DMS79 treated with DMSO at 0.1 percent for 48 hours (cell line): ENCODE measurements at regions not wholly inside any gene's neighbourhood (a gene's known extent, or its start where the extent isn't known, plus 50 kb on each side); places are given as distances from the start of the nearest gene placed in this dataset.

ENCODE experiments used
- DNase-seq: peaks from one replicate; lab custom pipeline; 2025; lab: John Stamatoyannopoulos, UW

DNA sequence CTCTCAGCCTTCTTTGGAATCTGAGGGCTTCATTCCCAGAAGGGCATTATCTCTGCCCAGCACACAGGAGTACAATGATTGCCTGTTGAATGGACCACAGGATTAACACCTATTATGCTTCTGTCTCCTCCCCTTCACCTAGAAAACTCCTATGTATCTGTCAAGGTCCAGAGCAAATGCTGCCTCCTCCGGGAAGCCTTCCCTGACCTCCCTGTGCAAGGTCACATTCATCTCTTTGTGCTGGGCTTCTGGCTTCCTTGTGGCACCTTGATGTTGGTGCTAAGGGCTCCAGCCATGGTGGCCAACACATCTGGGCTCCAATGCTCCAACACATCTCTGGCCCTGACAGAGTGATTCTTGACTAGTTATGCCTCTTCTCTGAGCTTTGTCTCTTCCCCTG, 49.9 kb upstream of the ATP2B2 start:
- no peak for DNase-seq

DNA sequence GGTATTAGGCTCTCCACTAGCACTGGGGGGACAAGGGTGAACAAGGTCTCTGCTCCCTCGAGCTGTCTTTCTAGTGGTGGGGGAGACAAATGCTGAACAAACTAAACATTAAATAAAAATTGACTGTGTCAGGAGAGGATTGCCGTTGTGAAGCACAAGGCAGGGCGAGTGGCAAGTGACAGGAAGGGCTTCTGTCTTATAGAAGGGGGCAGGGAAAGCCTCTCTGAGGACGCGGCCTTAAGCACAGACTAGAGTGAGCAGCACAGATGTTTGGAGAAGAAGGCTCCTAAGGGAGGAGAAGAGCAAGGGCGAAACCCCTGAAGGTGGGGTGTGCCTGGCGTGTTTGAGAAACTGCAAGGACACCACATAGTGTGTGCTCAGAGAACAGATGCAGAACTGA, 50.9 kb upstream of the ATP2B2 start:
- no peak for DNase-seq

DNA sequence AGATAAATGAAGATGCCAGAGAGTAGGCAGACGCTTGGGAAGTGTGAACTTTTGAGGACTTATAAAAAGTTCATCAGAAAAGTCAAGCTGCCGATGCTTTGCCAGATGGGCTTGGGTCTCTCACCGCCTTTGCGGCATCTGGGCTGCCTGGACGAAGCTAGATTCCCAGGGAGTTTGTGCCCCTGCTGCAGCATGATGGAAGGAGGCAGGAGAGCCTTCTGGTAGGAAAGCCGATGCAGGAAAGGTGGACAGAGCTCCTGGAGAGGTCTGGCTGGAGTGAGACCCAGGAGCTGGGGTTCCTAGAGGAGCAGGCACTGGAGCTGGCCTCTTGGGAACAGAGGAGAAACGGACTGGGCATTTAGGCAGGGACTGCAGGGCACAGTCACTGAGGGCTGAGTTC, 51.9 kb upstream of the ATP2B2 start:
- DNase-seq = no peak

DNA sequence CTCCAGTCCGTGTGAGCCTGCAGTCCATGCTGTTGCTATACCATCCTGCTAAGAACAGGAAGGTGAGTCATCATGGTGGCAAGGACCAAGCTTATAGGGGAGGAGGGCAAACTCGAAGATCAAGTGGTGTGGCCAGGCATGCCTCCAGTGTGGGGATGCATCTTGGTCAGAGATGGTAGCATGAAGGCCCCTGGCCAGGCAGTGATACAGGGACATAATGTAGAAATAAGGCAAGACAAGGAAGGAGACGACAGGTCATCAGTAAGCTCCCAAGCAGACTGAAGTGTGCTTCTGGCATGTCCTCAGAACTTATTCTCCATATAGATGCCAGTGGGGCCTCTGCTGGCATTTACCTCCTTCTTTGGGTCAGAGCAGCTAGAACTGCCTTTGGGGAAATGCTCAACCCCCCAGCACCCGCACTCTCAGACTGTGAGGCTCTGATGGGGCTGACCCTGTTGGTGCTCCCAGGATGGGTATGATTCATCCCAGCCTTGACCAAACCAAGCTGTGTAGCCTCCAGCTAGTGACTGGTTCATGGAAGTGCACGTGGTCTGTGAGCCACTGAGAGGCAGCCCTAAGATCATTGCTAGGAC, 52.5 kb upstream of the ATP2B2 start:
- no peak for DNase-seq

DNA sequence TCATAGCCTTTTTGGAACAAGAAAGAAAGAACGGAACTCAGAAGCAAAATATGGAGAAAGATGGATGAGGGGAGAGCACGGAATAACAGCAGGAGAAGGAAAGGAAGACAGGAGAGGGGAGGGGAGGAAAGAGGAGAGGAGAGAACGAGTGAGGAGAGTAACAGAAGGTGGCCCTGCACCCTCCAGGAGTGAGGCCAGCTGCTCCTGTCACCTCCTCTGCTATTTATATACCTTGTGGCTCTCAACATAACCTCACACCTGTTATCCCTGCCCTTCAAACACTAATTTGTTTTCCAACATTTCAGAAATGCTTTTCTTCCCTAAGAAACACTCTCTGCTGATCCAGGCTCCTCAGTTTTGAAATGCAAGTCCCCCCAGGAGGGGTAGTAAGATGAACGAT, 53.4 kb upstream of the ATP2B2 start:
- no peak for DNase-seq

DNA sequence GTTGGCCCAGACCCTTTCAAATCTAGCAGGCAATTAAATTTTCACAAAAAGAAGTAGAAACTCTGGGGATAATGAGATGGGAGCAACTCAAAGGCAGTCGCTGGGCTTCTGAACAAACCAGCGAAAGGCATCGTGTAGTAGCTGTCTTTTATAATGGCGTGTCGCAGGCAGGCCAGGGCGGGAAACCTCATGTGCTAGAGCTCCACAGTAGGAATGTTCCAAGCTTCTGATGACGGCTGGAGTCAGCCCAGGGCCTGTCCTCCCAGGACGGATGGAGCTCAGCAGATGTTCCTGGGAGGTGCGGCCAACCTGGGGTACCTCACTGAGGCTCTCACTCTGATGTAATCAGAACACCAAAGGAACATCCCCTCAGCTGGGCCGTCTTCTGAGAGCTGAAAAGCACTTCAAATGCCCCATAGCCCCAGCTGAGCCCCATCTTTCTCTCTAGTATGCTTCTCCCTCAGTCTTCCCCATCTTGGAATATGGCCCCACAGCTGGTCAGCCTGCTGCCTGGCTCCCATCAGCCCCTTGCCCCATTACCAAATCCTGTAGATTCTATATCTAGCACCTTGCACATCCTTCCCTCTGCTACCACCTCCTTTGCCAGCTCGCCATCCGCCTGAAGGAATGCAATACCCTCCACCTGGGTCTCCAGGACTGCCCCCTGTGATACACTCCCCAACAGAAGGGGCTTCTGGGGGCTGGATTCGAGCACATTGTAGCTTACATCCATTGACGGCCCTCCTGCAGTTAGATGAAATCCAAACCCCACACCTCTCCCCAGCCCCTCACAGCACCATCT, 54.9 kb upstream of the ATP2B2 start:
- no peak for DNase-seq

DNA sequence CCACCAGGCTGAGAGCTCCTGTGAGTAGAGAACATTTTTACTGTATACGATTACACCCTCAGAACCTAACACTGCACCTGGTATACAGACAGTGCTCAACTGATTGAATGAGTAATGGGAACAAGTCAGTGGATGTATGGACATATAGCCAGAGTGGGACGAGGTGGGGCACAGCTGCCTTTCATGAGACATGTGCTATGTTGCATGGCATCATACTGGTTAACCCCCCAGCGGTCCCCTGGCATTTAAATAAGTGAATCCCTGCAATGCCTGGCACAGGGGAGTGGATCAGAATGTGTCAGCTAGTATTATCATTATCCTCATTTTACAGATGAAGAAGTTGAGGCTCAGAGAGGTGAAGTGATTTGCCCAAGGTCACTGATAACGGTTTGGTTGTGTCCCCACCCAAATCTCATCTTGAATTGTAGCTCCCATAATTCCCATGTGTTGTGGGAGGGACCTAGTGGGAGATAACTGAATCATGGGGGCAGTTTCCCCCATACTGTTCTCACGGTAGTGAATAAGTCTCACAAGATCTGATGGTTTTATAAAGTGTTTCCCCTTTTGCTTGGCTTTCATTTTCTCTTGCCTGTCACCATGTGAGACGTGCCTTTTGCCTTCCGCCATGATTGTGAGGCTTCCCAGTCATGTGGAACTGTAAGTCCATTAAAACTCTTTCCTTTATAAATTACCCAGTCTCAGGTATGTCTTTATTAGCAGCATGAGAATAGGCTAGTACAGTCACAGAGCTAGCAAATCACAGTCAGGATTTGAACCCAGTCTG, 56.0 kb upstream of the ATP2B2 start:
- DNase-seq = no peak

DNA sequence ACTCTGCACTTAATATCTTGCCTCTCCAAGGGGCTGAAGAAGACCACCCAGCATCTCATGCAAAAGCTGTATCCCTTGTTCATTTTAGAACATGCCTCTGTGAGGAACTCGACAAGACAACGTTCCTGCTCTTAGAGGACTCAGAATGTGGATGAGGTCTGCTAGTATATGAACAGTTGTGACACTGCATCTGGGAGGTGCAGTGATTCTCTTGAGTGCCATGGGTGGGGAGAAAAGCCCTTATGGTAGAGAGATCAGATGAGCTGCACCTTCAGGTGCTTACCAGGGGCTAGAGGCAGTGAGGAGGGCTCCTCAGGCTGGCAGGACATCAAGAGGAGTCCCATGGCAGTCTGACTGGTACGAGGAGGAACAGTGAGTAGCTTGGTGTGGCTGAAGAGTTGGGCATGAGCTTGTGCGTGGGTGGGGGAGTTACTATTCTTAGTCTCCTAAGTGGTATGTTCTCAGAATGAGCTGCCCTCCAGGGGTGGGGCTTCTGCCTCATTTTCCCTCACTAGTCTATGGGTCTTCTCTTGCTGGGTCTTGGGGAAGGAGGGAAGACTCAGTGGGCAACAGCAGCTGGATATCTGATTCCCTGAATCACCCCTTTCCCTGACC, 56.7 kb upstream of the ATP2B2 start:
- DNase-seq = no peak

DNA sequence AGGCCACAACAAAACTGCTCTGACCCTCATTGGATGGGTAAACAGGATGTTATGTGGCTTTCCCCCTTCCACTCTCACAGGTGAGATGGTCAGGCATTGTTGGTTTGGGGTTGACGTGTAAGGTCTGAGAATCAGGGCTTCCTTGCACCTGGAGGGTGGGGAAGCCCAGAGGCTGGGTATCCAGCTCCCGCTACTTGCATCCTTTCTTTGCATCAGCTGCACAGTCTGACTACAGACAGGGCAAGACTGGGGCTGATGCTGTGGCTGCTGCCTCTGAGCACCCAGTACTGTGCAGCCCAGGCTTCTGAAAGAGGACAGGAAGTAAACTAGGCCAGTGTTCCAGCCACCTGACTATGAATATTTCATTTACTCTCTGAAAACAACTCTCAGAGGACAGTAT, 58.0 kb upstream of the ATP2B2 start:
- DNase-seq = no peak

DNA sequence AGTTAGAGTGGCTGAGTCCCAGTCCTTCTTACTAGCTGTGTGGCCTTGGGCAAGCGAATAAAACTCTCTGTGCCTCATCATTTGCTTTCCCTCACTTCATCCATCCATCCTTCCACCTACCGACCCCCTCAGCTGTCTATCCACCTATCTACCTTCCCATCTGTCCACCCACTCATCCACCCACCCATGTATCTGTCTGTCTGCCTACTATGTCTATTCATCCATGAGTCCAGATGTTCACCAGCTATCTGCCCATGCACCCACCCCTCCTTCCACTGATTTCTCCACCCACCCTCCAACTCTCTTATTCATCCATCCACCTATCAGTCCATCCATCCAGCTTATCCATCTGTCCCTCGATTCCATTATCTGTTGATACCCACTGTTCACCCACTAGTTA, 60.4 kb upstream of the ATP2B2 start:
- no peak for DNase-seq

DNA sequence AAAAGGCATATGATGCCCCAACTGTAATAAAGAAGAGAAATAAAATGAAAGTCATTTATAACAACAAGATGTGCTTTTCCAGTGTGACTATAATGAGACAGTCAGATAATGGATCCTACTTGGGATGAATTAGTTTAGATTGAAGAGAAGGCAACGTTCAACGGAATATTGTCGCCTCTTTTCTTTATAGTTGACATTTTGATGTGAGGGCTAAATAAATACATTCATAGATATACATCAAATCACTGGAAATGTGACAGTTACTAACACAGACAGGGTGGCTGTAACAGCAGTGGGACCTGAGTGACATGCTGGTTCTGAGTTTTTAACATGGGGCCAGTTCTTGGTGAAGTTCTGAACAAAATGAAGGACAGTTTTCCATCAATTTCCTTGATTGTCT, 61.1 kb upstream of the ATP2B2 start:
- no peak for DNase-seq

DNA sequence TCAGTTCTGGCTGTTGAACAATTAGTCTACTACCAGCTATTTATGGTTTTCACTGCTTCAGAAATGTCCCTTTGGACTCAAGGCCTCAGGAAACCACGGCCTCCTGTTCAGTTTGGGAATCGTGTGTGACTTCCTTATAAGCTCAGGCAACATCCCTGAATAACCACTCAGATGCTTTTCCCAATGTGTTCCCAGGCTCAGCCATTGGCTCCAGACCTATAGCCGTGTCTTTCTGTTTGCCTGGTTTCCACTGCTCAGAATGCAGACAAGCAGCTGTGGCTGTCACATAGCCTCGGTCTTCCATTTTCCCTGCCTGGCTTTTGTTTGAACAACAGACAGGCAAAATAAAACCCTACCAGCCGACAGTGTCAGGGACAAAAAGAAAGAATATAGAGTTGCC, 63.2 kb upstream of the ATP2B2 start:
- DNase-seq = no peak

DNA sequence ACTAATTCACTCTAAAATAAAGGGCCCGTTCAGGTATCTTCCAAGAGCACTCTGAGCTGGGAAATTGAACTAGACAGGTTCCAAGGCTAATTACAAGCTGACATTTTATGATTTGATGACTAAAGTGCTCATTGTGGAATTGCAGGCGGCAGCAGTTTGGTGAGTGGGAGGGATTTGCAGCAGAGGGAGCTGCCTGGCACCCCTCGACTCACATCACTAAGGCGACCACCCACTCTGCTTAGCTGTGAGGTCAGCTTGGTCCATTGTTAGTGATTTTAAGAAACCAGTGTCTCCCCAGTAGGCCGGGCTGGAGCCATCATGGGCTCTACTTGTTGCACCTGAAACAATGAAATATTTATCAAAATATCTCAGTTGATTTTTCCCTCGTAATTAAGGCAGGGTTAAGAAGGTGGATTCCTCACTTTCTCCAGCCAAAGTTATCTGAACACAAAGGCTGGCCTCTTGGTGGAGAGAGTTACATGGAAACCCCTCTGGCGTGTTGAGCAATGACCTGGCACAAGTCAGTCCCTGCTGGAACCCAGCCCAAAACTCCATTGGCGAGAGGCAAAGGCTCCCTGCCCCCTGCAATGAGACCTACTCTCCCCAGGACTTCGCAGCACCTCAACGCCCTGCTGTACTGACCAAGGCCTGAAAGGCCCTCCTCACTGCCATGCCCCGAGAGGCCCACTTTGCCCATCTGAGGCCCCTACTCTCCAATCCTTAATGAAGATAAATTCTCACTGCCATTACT, 65.0 kb upstream of the ATP2B2 start:
- no peak for DNase-seq

DNA sequence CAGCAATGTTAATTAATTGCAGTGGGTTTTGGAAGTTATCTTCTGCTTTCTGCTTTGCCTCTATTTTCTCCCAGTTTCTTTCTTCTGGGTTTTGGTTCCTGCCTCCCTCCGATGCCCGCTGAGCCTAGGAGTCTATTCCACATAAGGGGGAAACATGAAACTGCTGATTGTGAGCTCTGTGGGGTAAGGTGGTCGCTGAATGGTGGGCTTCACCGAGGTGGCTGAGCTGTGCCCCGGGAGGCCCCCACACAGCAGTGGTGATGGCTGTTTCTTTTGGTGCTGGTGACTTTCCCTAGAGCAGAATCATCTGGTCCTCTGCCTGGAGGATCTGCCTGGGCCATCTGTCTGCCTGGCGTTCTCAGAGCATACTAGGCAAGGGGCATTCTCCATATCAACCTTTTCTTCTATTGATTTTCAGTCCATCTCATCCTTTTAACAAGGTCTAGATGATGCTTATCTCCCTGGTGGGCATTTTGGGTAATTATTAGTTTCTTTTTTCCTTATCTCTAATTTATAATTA, 68.8 kb upstream of the ATP2B2 start:
- no peak for DNase-seq

DNA sequence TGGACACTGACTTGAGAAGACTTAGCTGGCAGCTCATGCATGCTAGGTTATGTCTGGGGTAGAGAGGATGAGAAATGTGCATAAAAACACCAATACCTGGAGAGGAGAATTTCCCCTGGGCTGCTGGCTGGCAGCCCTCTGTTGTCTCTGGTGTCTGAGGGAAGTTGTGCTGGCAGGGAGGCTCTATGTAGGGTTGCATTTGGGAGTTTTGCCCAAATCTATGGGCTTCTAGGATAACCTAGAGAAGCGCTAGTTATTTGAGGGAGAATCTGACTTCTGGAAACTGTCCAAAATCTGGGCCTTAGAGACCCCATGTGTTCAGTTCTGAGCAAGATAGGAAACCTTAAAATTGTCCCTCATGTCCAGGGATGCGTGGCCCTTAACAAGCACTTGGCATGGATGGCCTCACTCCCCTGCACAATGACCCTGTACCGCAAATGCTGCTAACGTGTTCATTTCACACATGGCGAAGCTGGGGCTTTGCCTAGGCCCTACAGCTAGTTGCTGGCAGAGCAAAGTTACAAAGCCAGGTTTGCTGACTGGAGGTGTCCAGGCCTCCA, 70.3 kb upstream of the ATP2B2 start:
- no peak for DNase-seq

DNA sequence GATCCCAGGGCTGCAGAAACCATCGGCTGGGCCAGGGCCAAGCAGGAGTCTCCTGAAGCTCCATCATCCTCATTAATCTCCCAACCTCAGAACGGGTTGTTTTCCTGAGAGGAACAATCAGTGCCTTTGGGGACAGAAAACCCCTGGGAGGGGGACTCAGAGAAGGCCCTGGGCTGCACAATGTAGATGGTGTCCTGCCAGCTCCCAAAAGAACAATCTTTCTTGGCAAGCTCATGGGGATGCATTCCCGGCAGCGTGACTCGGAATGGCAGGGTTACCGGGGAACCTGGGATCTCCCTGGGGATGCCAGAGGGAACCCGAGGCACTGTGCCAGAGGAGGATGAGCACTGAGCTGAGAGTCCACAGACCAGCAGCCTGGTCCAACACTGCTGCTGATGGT, 72.1 kb upstream of the ATP2B2 start:
- DNase-seq = no peak

DNA sequence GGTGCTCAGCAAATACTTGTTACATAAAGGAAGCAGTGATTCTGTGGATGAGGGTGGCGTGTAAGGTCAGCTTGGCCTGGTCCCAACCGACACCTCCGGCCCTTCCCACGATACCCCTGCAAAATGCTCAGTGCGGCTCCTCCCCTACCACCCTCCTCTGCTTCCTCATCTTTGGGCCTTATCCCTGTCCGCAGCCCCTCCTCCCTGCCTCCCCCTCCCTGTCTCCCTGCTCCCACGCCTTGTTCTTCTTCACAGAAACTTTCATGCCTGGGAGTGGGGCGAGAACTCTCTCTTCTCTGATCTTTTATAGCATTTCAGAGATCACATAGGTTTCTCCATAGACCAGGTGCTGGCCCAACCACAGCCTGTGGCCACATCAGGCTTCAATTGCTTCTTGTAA, 75.0 kb upstream of the ATP2B2 start:
- DNase-seq = no peak

DNA sequence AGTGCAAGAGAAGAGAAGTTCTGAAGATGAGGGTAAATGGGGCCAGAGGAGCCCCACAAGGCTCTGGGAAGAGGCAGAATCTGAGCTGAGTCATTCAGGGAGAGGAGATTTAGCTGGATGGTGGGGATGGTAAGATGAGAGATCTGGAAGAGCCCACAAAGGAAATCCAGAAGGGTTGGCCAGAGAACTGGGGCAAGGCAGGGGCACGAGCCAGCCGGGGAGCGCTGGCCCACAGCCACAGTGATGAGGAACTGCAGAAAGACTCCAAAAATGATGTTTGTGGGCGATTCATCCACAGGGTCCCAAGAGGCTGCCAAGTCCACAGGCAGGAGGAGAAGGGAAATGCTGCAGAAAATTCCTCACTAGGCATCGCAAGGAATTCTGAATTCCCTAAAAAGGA, 75.9 kb upstream of the ATP2B2 start:
- no peak for DNase-seq

DNA sequence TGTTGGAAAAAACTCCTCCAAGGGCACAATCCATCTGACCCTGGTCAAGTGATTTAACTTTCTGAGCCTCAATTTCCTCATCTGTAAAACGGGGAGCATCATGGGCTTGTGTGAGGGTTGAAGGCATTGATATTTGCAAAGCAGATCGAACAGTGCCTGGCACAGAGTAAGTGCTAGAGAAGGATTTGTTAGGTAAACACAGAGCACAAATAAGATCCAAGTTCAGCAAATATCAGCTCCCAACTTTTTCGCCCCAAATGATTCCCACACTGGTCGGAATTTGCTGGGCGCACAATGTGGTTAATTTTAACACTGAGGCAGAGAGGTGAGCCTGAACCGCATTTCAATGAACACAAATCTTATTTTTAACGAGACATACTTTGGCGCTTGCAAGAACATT, 76.3 kb upstream of the ATP2B2 start:
- no peak for DNase-seq

DNA sequence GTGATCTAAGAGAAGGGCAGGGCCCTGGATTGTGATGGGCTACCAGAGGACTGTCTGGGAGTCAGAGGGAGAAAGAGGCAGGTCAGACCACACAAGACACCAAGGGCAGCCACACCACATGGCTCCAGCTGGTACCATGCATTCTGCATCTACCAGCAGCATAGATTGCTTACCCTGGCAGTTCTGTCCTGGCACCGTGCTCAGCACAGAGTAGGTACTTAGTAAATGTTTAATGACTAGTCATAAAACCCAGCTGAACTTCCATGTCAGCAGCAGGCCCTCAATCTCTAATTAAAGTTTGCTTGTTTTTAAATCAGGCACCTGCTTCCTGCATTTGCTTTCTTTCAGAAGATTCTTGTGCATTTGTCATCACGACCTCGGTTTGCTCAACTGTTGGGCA, 77.3 kb upstream of the ATP2B2 start:
- no peak for DNase-seq
